Prostate gland (tissue), 2 donors: ENCODE measurements at regions not wholly inside any gene's neighbourhood (a gene's known extent, or its start where the extent isn't known, plus 50 kb on each side); places are given as distances from the start of the nearest gene placed in this dataset.

Experiments
- CTCF ChIP-seq, 4 experiments: fragments of 200-600 bp in 2 of 4; fragments of 450-650 bp in 2 of 4; sonication (generic) in 2 of 4; IDR thresholded peaks; 1 replicate in 3 of 4; 2 replicates in 1 of 4; pipeline ENCODE4 v1.5.1; 2016 to 2019; ENCODE audit warnings: antibody characterized with exemption in 4 of 4, mild to moderate bottlenecking in 2 of 4, moderate library complexity in 2 of 4
- POLR2A ChIP-seq: fragments of 450-650 bp; IDR thresholded peaks from one replicate; pipeline ENCODE4 v1.6.1; 2016; ENCODE audit warnings: antibody characterized with exemption, mild to moderate bottlenecking
- POLR2AphosphoS5 ChIP-seq: sonication (generic); formaldehyde crosslinking; IDR thresholded peaks from one replicate; pipeline ENCODE4 v1.6.1; 2017; ENCODE audit warnings: antibody characterized with exemption

GRCh38 chr9:73074176-73074708 lies 77.4 kb upstream of the ANXA1 start:
- TF ChIP-seq POLR2AphosphoS5 (no peak), CTCF (IDR thresholded peaks at IDR 0.05) (no peak), POLR2A (no peak)
